GM13976 (cell line): ENCODE measurements at regions not wholly inside any gene's neighbourhood (a gene's known extent, or its start where the extent isn't known, plus 50 kb on each side); places are given as distances from the start of the nearest gene placed in this dataset.

Experiments used
- DNase-seq: peaks from one replicate; pipeline ENCODE4 v3.0.0; 2012; ENCODE audit warnings: low spot score
- CTCF ChIP-seq: IDR thresholded peaks from 2 replicates; pipeline ENCODE4 v1.5.1; 2012; ENCODE audit warnings: borderline replicate concordance, mild to moderate bottlenecking; ENCODE audit not compliant: insufficient read depth; ENCODE audit errors: extremely low read depth, missing control alignments, control extremely low read depth
- in situ Hi-C: fragments of 300-500 bp; cut with MboI; formaldehyde crosslinking; loops from one replicate; pipeline ENCODE4 v1.12.0; 2022; ENCODE audit warnings: low sequenced_read_pairs, mixed read lengths, inconsistent platforms; ENCODE audit not compliant: unreplicated experiment

- no peak for TF ChIP-seq CTCF
- DNase-seq, result no peak
- in situ Hi-C loops, result no loop called here
Observed at GRCh38 chr13:100818711-100819110, 144.1 kb upstream of the TMTC4 start.

GRCh38 chr13:100817928-100818327 lies 143.3 kb upstream of the TMTC4 start:
- in situ Hi-C loops, result no loop called here
- no peak for DNase-seq
- TF ChIP-seq CTCF, result no peak

- in situ Hi-C loops, result no loop called here
- TF ChIP-seq CTCF, result no peak
- no peak for DNase-seq
Observed at GRCh38 chr13:100815476-100816046, 141.0 kb upstream of the TMTC4 start.

GRCh38 chr13:100812982-100813584 lies 138.5 kb upstream of the TMTC4 start:
- no peak for DNase-seq
- in situ Hi-C loops, result no loop called here
- no peak for TF ChIP-seq CTCF

GRCh38 chr13:100811928-100812327 lies 137.3 kb upstream of the TMTC4 start:
- in situ Hi-C loops, result no loop called here
- TF ChIP-seq CTCF, result no peak
- no peak for DNase-seq

- no peak for TF ChIP-seq CTCF
- DNase-seq, result no peak
- in situ Hi-C loops, result no loop called here
Observed at GRCh38 chr13:100811024-100811865, 136.7 kb upstream of the TMTC4 start.
